A673 (cell line): ENCODE measurements at regions not wholly inside any gene's neighbourhood (a gene's known extent, or its start where the extent isn't known, plus 50 kb on each side); places are given as distances from the start of the nearest gene placed in this dataset.
A peak's percentile ranks its signal among the peaks of the same experiment; 100 is the strongest.

Experiments used
- BruUV-seq: library from RNA; stranded (reverse); fragments of 400-500 nt; replicated peaks from 2 replicates; lab custom pipeline; 2021; lab: Mats Ljungman, UMichigan
- CTCF ChIA-PET: fragments of 300-600 bp; sonication (Branson Sonifier 250); formaldehyde crosslinking; loops from one replicate; lab custom pipeline; 2022; ENCODE audit warnings: antibody characterized with exemption; lab: Charles Lee
- POLR2A ChIA-PET: fragments of 300-600 bp; sonication (Branson Sonifier 250); formaldehyde crosslinking; loops from one replicate; lab custom pipeline; 2022; ENCODE audit warnings: antibody characterized with exemption; ENCODE audit not compliant: low non-redundant PET; lab: Charles Lee
- DNase-seq: peaks from one replicate; pipeline ENCODE4 v3.0.0-alpha.2; 2015; ENCODE audit warnings: low spot score
- H3K27ac ChIP-seq: fragments of 200-600 bp; sonication (generic); 2 replicates; pipeline ENCODE4 v1.5.1; 2016; ENCODE audit warnings: mixed run types, low read depth, mild to moderate bottlenecking, mixed read lengths, antibody characterized with exemption, low read length; ENCODE audit not compliant: poor library complexity, severe bottlenecking
- H3K27me3 ChIP-seq: fragments of 200-600 bp; sonication (generic); replicated peaks from 2 replicates; pipeline ENCODE4 v1.6.1; 2017; ENCODE audit warnings: mixed run types, low read depth, mild to moderate bottlenecking, mixed read lengths, antibody characterized with exemption, low read length; ENCODE audit not compliant: insufficient read depth, poor library complexity
- H3K36me3 ChIP-seq: fragments of 200-600 bp; sonication (generic); 2 replicates; pipeline ENCODE4 v1.6.1; 2016; ENCODE audit warnings: mixed run types, mild to moderate bottlenecking, mixed read lengths, antibody characterized with exemption, low read length; ENCODE audit not compliant: insufficient read depth, poor library complexity, severe bottlenecking
- H3K4me1 ChIP-seq: fragments of 200-600 bp; sonication (generic); 2 replicates; pipeline ENCODE4 v1.6.1; 2017; ENCODE audit warnings: mixed run types, mild to moderate bottlenecking, mixed read lengths, antibody characterized with exemption, low read length; ENCODE audit not compliant: insufficient read depth, poor library complexity, severe bottlenecking
- H3K4me3 ChIP-seq: fragments of 200-600 bp; sonication (generic); 2 replicates; pipeline ENCODE4 v1.5.1; 2016; ENCODE audit warnings: low read depth, mixed run types, mild to moderate bottlenecking, mixed read lengths, low read length; ENCODE audit not compliant: poor library complexity, severe bottlenecking
- H3K9me3 ChIP-seq: fragments of 200-600 bp; sonication (generic); 2 replicates; pipeline ENCODE4 v1.6.1; 2016; ENCODE audit warnings: mixed run types, low read depth, mild to moderate bottlenecking, mixed read lengths, antibody characterized with exemption, low read length; ENCODE audit not compliant: poor library complexity, severe bottlenecking
- EZH2 ChIP-seq: fragments of 200-600 bp; sonication (generic); IDR thresholded peaks from 2 replicates; pipeline ENCODE4 v1.6.1; 2017; ENCODE audit warnings: borderline replicate concordance, low read depth, mild to moderate bottlenecking, mixed read lengths, antibody characterized with exemption, low read length; ENCODE audit not compliant: poor library complexity, severe bottlenecking
- intact Hi-C: fragments of 100-400 bp; cut with micrococcal nuclease; formaldehyde crosslinking; loops from one replicate; pipeline ENCODE4 v1.10.0; 2022; ENCODE audit not compliant: unreplicated experiment
- TF ChIP-seq, protein P1 (sequence below): fragments of 300-800, 200-600 bp; sonication (generic); conservative IDR thresholded peaks from 2 replicates; pipeline ENCODE4 v1.5.1; 2017; ENCODE audit warnings: low read depth, mild to moderate bottlenecking, antibody characterized with exemption, low read length, moderate library complexity, mixed read lengths

DNA sequence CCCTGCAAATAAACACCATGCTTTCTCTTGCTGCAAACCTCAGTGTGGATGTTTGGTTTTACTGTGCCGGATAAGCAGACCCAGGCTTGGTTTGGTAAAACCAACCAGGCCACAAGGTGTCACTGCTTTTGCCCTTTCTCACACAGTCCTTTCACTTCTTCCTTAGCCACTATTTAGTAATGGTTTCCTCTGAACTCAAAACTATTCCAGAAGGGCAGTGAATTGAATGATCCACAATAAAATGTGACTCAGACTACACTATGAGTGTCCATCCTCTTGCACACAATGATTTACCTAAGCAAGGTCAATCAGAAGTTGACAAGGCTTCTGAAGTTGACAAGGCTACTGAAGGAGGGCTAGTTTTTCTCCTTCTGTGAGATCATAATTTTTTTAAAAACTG lies 552.4 kb upstream of the CCDC54 start:
- H3K27ac ChIP-seq: no peak overlapping the region

DNA sequence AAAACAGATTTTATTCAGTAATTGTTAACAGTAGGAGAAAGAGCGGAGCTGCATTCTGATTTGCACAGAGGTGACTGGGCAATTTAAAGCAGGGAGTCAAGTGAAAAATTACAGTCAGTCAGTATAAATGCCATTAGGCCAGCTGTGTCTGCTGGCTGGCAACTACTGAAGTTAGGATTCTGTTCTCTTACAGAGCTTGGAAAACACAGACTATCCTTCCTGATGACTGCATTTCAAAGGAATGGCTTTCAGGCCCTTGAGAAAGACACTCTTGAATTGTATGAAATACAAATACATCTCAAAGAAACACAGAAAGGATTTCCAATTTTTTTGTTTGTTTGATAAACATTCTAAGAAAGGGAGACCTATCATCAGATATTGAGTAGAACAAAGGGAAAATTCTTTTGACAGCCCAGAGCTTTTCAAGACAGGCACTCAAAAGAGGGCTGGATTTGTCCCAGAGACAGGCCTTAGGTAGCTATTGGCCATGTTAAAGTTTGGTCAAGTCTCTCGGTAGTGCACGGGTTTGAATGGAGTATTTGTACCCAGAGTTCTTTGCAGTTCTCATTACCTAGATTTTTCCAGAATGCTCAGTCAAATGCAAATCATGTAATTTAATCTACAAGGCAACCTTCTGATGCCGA lies 551.2 kb upstream of the CCDC54 start:
- POLR2A ChIA-PET: no interaction called here
- TF ChIP-seq, protein P1, sequence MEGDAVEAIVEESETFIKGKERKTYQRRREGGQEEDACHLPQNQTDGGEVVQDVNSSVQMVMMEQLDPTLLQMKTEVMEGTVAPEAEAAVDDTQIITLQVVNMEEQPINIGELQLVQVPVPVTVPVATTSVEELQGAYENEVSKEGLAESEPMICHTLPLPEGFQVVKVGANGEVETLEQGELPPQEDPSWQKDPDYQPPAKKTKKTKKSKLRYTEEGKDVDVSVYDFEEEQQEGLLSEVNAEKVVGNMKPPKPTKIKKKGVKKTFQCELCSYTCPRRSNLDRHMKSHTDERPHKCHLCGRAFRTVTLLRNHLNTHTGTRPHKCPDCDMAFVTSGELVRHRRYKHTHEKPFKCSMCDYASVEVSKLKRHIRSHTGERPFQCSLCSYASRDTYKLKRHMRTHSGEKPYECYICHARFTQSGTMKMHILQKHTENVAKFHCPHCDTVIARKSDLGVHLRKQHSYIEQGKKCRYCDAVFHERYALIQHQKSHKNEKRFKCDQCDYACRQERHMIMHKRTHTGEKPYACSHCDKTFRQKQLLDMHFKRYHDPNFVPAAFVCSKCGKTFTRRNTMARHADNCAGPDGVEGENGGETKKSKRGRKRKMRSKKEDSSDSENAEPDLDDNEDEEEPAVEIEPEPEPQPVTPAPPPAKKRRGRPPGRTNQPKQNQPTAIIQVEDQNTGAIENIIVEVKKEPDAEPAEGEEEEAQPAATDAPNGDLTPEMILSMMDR: no peak
- no peak for TF ChIP-seq EZH2
- Histone ChIP-seq H3K4me1 (peaks cover 31% of the 10 kb centered on the region), H3K27ac (peak overlapping the region; percentile 55), H3K27me3 (no peaks in the 10 kb centered on the region), H3K4me3 (no peak overlapping the region), H3K36me3 (no peaks in the 10 kb centered on the region), H3K9me3 (no peaks in the 10 kb centered on the region)
- DNase-seq: peak; percentile 23
- intact Hi-C loops: loop anchor here (10.0 kb wide), 1 partner anchor 239 kb away; no protein-coding TSS in a partner anchor
- CTCF ChIA-PET: no interaction called here
- BruUV-seq: no TSS peak

More for the DNA sequence above, 552.4 kb upstream of the CCDC54 start:
- POLR2A ChIA-PET: no interaction called here
- intact Hi-C loops: loop anchor here (10.0 kb wide), 1 partner anchor 240 kb away; no protein-coding TSS in a partner anchor
- H3K36me3 ChIP-seq: no peaks in the 10 kb centered on the region
- BruUV-seq: no TSS peak
- TF ChIP-seq EZH2: no peak
- TF ChIP-seq, protein P1: peak; percentile 39
- H3K9me3 ChIP-seq: no peaks in the 10 kb centered on the region
- H3K27me3 ChIP-seq: no peaks in the 10 kb centered on the region
- CTCF ChIA-PET: no interaction called here
- peaks cover 31% of the 10 kb centered on the region for H3K4me1 ChIP-seq
- no peak overlapping the region for H3K4me3 ChIP-seq
- DNase-seq: peak; percentile 37

DNA sequence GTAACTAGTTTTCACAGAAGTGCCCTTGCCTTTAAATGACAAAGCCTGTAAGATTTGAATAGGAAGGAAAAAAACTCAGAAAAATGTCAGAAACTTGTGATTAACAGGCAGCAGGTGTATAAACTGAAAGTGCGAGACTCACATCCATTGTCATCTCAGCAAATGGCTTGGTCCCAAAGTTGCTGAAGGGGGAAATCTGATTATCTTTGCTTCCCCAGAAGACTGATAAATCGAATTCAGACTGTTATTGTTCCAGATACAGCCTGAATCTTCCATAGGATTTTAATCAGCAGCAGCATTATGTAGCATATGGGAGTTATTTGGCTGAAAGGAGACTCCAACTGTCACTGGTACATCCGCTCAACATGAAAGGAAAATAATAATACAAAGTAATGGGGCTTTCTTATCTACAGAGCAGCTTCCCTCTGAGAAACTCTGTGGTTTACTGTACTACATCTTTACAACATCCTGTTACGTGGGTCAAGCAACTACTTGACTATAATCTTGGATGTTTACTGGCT lies 550.4 kb upstream of the CCDC54 start:
- H3K36me3 ChIP-seq: no peaks in the 10 kb centered on the region
- H3K27ac ChIP-seq: peak overlapping the region; percentile 55
- peak; percentile 65 for DNase-seq
- ChIA-PET POLR2A (interaction anchor here (0.6 to 1.1 kb wide), 2 partner anchors 109 to 374 kb away, joined by 4 to 9 read pairs; no protein-coding TSS in a partner anchor), CTCF (no interaction called here)
- peaks cover 31% of the 10 kb centered on the region for H3K4me1 ChIP-seq
- H3K27me3 ChIP-seq: no peaks in the 10 kb centered on the region
- H3K4me3 ChIP-seq: no peak overlapping the region
- no peak for TF ChIP-seq EZH2
- TF ChIP-seq, protein P1: no peak
- intact Hi-C loops: loop anchor here (10.0 kb wide), 1 partner anchor 238 kb away; no protein-coding TSS in a partner anchor
- H3K9me3 ChIP-seq: peaks cover 2% of the 10 kb centered on the region
- no TSS peak for BruUV-seq
